Subcutaneous abdominal adipose tissue (tissue), 5 donors: ENCODE measurements at regions not wholly inside any gene's neighbourhood (a gene's known extent, or its start where the extent isn't known, plus 50 kb on each side); places are given as distances from the start of the nearest gene placed in this dataset.

Experiments
- H3K27ac ChIP-seq: one replicate; pipeline ENCODE4 v1.7.0; 2013; ENCODE audit warnings: low read depth, mild to moderate bottlenecking, inconsistent platforms, low read length, moderate library complexity
- H3K27me3 ChIP-seq, 5 donors: one replicate each; pipeline ENCODE4 v1.7.0; 2013; ENCODE audit warnings: low read length in 5 of 5, inconsistent platforms in 1 of 5; ENCODE audit not compliant: control insufficient read depth in 5 of 5, insufficient read depth in 4 of 5
- H3K36me3 ChIP-seq, 5 donors: one replicate each; pipeline ENCODE4 v1.7.0; 2013; ENCODE audit warnings: low read length in 5 of 5; ENCODE audit not compliant: control insufficient read depth in 5 of 5, insufficient read depth in 5 of 5
- H3K4me1 ChIP-seq, 5 donors: one replicate each; pipeline ENCODE4 v1.7.0; 2013; ENCODE audit warnings: low read length in 5 of 5, mild to moderate bottlenecking in 3 of 5, moderate library complexity in 1 of 5; ENCODE audit not compliant: control insufficient read depth in 5 of 5, insufficient read depth in 5 of 5
- H3K4me3 ChIP-seq, 5 donors: one replicate each; pipeline ENCODE4 v1.7.0; 2013; ENCODE audit warnings: low read length in 5 of 5, low read depth in 1 of 5
- H3K9ac ChIP-seq, 5 donors: one replicate each; pipeline ENCODE4 v1.7.0; 2013; ENCODE audit warnings: low read length in 5 of 5, mild to moderate bottlenecking in 4 of 5, moderate library complexity in 3 of 5
- H3K9me3 ChIP-seq, 5 donors: one replicate each; pipeline ENCODE4 v1.7.0; 2013; ENCODE audit warnings: low read length in 5 of 5; ENCODE audit not compliant: control insufficient read depth in 5 of 5
- donor health status: healthy.
- donor health status: healthy.
- donor health status: healthy.
- donor health status: healthy.
- donor health status: healthy.

GRCh38 chr15:39074341-39074985, 506.4 kb upstream of the THBS1 start:
- H3K4me3 ChIP-seq = no peak overlapping the region
- no peak overlapping the region for H3K9ac ChIP-seq
- H3K36me3 ChIP-seq = no peaks in the 10 kb centered on the region
- no peak overlapping the region for H3K27ac ChIP-seq
- no peaks in the 10 kb centered on the region for H3K27me3 ChIP-seq
- H3K9me3 ChIP-seq = no peaks in the 10 kb centered on the region
- peaks cover 0 to 6% (median 0%) of the 10 kb centered on the region in 5 donors for H3K4me1 ChIP-seq

- Histone ChIP-seq H3K4me1 (peaks cover 0 to 7% (median 0%) of the 10 kb centered on the region in 5 donors), H3K27me3 (no peaks in the 10 kb centered on the region), H3K9me3 (no peaks in the 10 kb centered on the region), H3K27ac (no peak overlapping the region), H3K4me3 (no peak overlapping the region), H3K36me3 (no peaks in the 10 kb centered on the region), H3K9ac (no peak overlapping the region)
Measured at GRCh38 chr15:39075311-39075710, 505.6 kb upstream of the THBS1 start.

GRCh38 chr15:39075756-39076341, 505.0 kb upstream of the THBS1 start:
- no peak overlapping the region for H3K9ac ChIP-seq
- no peaks in the 10 kb centered on the region for H3K9me3 ChIP-seq
- no peak overlapping the region for H3K4me3 ChIP-seq
- peaks cover 0 to 7% (median 0%) of the 10 kb centered on the region in 5 donors for H3K4me1 ChIP-seq
- no peak overlapping the region for H3K27ac ChIP-seq
- H3K27me3 ChIP-seq = no peaks in the 10 kb centered on the region
- no peaks in the 10 kb centered on the region for H3K36me3 ChIP-seq

GRCh38 chr15:39078026-39078425, 502.9 kb upstream of the THBS1 start:
- no peaks in the 10 kb centered on the region for H3K27me3 ChIP-seq
- no peak overlapping the region for H3K9ac ChIP-seq
- H3K36me3 ChIP-seq = no peaks in the 10 kb centered on the region
- no peak overlapping the region for H3K27ac ChIP-seq
- no peak overlapping the region for H3K4me3 ChIP-seq
- H3K4me1 ChIP-seq = peaks cover 0 to 7% (median 0%) of the 10 kb centered on the region in 5 donors
- no peaks in the 10 kb centered on the region for H3K9me3 ChIP-seq

GRCh38 chr15:39079296-39079847, 501.5 kb upstream of the THBS1 start:
- H3K9ac ChIP-seq = no peak overlapping the region
- no peak overlapping the region for H3K27ac ChIP-seq
- no peaks in the 10 kb centered on the region for H3K27me3 ChIP-seq
- no peak overlapping the region for H3K4me3 ChIP-seq
- H3K36me3 ChIP-seq = no peaks in the 10 kb centered on the region
- H3K4me1 ChIP-seq = peaks cover 0 to 7% (median 0%) of the 10 kb centered on the region in 5 donors
- H3K9me3 ChIP-seq = no peaks in the 10 kb centered on the region

GRCh38 chr15:39083213-39083612, 497.7 kb upstream of the THBS1 start:
- Histone ChIP-seq H3K4me3 (no peak overlapping the region), H3K9ac (no peak overlapping the region), H3K27ac (no peak overlapping the region), H3K9me3 (no peaks in the 10 kb centered on the region), H3K4me1 (peaks cover 0 to 7% (median 0%) of the 10 kb centered on the region in 5 donors), H3K36me3 (no peaks in the 10 kb centered on the region), H3K27me3 (no peaks in the 10 kb centered on the region)

- Histone ChIP-seq H3K9me3 (no peaks in the 10 kb centered on the region), H3K9ac (no peak overlapping the region), H3K4me1 (no peaks in the 10 kb centered on the region), H3K27me3 (no peaks in the 10 kb centered on the region), H3K27ac (no peak overlapping the region), H3K4me3 (no peak overlapping the region), H3K36me3 (no peaks in the 10 kb centered on the region)
Measured at GRCh38 chr15:39084674-39085530, 496.0 kb upstream of the THBS1 start.

GRCh38 chr15:39086641-39087040, 494.2 kb upstream of the THBS1 start:
- no peak overlapping the region for H3K27ac ChIP-seq
- H3K9me3 ChIP-seq = no peaks in the 10 kb centered on the region

GRCh38 chr15:39088156-39088555, 492.7 kb upstream of the THBS1 start:
- no peak overlapping the region for H3K27ac ChIP-seq
- no peak overlapping the region for H3K9ac ChIP-seq
- no peaks in the 10 kb centered on the region for H3K36me3 ChIP-seq
- no peaks in the 10 kb centered on the region for H3K9me3 ChIP-seq
- no peaks in the 10 kb centered on the region for H3K4me1 ChIP-seq
- H3K4me3 ChIP-seq = no peak overlapping the region
- no peaks in the 10 kb centered on the region for H3K27me3 ChIP-seq

More at GRCh38 chr15:39086641-39087040, 494.2 kb upstream of the THBS1 start:
- H3K4me3 ChIP-seq = no peak overlapping the region
- H3K4me1 ChIP-seq = no peaks in the 10 kb centered on the region
- H3K27me3 ChIP-seq = no peaks in the 10 kb centered on the region
- no peaks in the 10 kb centered on the region for H3K36me3 ChIP-seq
- H3K9ac ChIP-seq = no peak overlapping the region

GRCh38 chr15:39092354-39092753, 488.5 kb upstream of the THBS1 start:
- Histone ChIP-seq H3K4me1 (no peaks in the 10 kb centered on the region), H3K9me3 (no peaks in the 10 kb centered on the region), H3K27ac (no peak overlapping the region), H3K36me3 (no peaks in the 10 kb centered on the region), H3K27me3 (no peaks in the 10 kb centered on the region), H3K9ac (no peak overlapping the region), H3K4me3 (no peak overlapping the region)
